Spleen (tissue), 7 donors: ENCODE measurements at regions not wholly inside any gene's neighbourhood (a gene's known extent, or its start where the extent isn't known, plus 50 kb on each side); places are given as distances from the start of the nearest gene placed in this dataset.

ENCODE experiments used
- CTCF ChIP-seq, 11 experiments: fragments of 200-600 bp in 7 of 11; fragments of 450-650 bp in 4 of 11; sonication (generic) in 4 of 11; IDR thresholded peaks in 8 of 11; conservative IDR thresholded peaks in 3 of 11; 1 replicate in 7 of 11; 2 replicates in 4 of 11; pipeline versions ENCODE4 v1.4.0 to v1.8.0; 2016 to 2021; ENCODE audit warnings: antibody characterized with exemption in 11 of 11, inconsistent platforms in 4 of 11, mild to moderate bottlenecking in 1 of 11
- POLR2AphosphoS5 ChIP-seq, 3 donors: sonication (generic); formaldehyde crosslinking; IDR thresholded peaks; one replicate each; pipeline ENCODE4 v1.5.1; 2017; ENCODE audit warnings: antibody characterized with exemption in 3 of 3
- donor health status: DM: no; HTN: no; CAD: no; lungs with moderate emphysema.
- donor health status: DM: no; HTN: no; CAD: no.
- donor health status: DM: no; HTN: no; CAD: no.

GRCh38 chr13:106850973-106851650 lies 283.2 kb upstream of the ARGLU1 start:
- no peak for TF ChIP-seq POLR2AphosphoS5 (IDR thresholded peaks at IDR 0.05)
- no peak for TF ChIP-seq CTCF (IDR thresholded peaks at IDR 0.05 in 8 of 11, conservative IDR thresholded peaks at IDR 0.05 in 3 of 11)
